AG04449 (cell line): ENCODE measurements at regions not wholly inside any gene's neighbourhood (a gene's known extent, or its start where the extent isn't known, plus 50 kb on each side); places are given as distances from the start of the nearest gene placed in this dataset.

Source experiments
- CTCF ChIA-PET: fragments of 350-600 bp; formaldehyde crosslinking; extraction: SDS; loops from one replicate; lab custom pipeline; 2021; ENCODE audit warnings: antibody characterized with exemption; lab: Yijun Ruan, JAX
- POLR2A ChIA-PET: fragments of 400-600, 350-600 bp; formaldehyde crosslinking; extraction: SDS; loops from one replicate; lab custom pipeline; 2020; ENCODE audit warnings: antibody characterized with exemption, inconsistent platforms; lab: Yijun Ruan, JAX
- DNase-seq: peaks from one replicate; pipeline ENCODE4 v3.0.0-alpha.2; 2010; ENCODE audit warnings: low read depth, low spot score
- H3K4me3 ChIP-seq: 2 replicates; pipeline ENCODE4 v1.5.1; 2011; ENCODE audit warnings: low read depth, mild to moderate bottlenecking, control low read depth, low read length
- CTCF ChIP-seq: IDR thresholded peaks from one replicate; pipeline ENCODE4 v1.5.1; 2011; ENCODE audit warnings: mild to moderate bottlenecking, moderate library complexity, low read length, control low read depth, inconsistent platforms; ENCODE audit not compliant: insufficient read depth; ENCODE audit errors: missing control alignments

- ChIA-PET POLR2A (no interaction called here), CTCF (interaction anchor here (0.7 to 1.5 kb wide), 4 partner anchors 10 to 197 kb away, joined by 3 to 7 read pairs (median 4); no protein-coding TSS in a partner anchor)
- no peak overlapping the region for H3K4me3 ChIP-seq
These were observed 77.1 kb upstream of the TBC1D3K start for GRCh38 chr17:37847102-37847501.

DNA sequence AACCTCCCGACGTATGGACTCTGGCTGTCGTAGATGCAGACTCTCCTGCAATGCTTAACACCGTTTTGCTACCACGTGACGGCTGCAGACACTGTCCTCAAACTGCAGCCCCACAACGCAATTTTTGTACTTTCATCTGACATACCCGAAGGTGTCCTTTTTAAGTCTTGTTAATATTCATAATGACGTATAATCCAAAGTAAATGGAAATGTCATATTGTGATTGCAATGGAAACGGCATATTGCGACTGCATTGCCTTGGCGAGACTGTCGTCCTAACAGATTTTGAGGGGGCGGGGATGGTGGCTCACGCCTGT is 79.3 kb upstream of the TBC1D3K start:
- no peak for TF ChIP-seq CTCF
- H3K4me3 ChIP-seq, result no peak overlapping the region
- ChIA-PET CTCF (interaction anchor here (1.1 to 2.1 kb wide), 8 partner anchors 10 to 1242 kb away, joined by 3 to 10 read pairs (median 4); no protein-coding TSS in a partner anchor), POLR2A (no interaction called here)
- no peak for DNase-seq

More at GRCh38 chr17:37847102-37847501, 77.1 kb upstream of the TBC1D3K start:
- DNase-seq, result no peak
- no peak for TF ChIP-seq CTCF

DNA sequence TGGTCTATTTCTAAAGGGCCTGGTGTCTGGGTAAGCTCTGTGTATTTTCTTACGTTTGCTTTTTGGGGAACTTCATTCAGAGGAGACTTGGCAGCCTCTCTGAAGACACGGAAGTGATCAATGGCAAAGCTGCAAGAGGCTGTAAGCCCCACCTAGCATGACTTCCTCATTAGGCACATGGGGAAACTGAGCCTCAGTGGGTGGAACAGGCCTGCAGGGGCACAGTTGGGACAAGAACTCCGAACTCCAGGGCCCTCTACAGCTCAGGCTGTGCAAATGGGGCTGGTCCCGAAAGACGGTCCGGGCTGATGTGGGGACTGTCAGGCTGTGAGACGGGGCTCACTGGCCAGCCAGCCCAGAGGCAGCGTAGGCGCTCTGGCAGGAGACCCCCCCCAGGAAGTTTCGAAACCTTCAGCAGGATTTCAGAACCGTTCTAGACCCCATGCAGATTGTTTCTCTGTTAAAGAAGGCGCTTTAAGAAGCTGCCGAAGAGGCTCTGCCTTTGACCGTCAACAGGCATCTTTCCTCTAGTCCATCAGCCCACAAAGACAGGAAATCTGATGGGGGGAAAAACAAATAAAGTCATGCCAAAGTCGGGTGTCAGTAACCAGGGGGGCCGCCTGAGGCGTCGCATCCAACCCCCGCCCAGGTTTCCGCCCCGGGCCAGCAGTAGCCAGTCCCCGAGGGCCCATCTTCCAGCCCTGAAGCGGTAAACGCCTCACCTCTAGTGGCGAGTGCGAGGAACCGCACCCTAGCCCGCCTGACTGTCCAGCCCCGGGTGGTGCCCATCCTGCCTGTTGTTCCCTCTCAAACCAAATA is 79.8 kb upstream of the TBC1D3K start:
- no peak overlapping the region; the same call in 1 of the 2 replicates for H3K4me3 ChIP-seq
- ChIA-PET CTCF (interaction anchor here (0.7 to 2.1 kb wide), 17 partner anchors 10 to 1242 kb away, joined by 3 to 10 read pairs (median 3); no protein-coding TSS in a partner anchor), POLR2A (no interaction called here)

DNA sequence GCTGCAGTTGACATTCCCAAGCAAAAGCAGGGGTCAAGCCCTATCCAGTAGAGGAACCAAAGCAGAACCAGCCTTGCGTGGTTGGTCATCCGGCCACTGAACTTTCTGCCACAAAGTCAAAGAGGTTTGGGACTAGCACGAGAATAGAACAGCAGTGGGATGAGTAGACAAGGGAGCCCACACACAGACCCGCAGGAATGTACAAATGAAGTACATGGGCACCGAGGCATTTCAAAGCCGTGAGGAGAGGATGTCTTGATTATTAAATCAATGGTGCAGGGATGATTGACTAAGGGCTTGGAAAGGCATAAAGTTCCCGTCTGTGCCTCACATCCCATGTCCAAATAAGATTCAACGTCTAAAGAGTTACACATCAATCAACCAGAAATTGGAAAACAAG is 81.8 kb upstream of the TBC1D3K start:
- no peak for DNase-seq
- TF ChIP-seq CTCF, result no peak
- ChIA-PET POLR2A (no interaction called here), CTCF (interaction anchor here (0.8 to 2.6 kb wide), 6 partner anchors 10 to 192 kb away, joined by 3 to 10 read pairs (median 8); no protein-coding TSS in a partner anchor)
- H3K4me3 ChIP-seq, result no peak overlapping the region

More for the DNA sequence above, 79.8 kb upstream of the TBC1D3K start:
- no peak for DNase-seq
- peak; percentile 93 for TF ChIP-seq CTCF

DNA sequence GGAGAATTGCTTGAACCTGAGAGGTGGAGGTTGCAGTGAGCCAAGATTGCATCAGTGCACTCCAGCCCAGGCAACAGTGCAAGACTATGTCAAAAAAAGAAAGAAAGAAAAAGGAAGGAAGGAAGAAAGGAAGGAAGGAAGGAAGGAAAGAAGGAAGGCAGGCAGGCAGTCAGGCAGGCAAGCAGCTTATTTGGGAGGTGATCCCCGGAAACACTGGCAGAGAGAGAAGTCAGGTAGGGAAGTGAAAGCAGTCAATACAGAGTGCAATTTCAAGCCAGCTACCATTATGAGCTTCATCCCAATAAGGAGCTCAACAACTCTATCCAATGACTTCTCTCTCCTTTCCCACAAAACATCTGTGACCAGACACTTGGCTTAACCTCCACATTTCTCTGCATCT is 83.0 kb upstream of the TBC1D3K start:
- TF ChIP-seq CTCF, result no peak
- POLR2A ChIA-PET, result no interaction called here
- no peak overlapping the region for H3K4me3 ChIP-seq
- CTCF ChIA-PET, result interaction anchor here (0.8 to 2.6 kb wide), 6 partner anchors 9 to 190 kb away, joined by 3 to 10 read pairs (median 5); no protein-coding TSS in a partner anchor
- DNase-seq, result no peak

DNA sequence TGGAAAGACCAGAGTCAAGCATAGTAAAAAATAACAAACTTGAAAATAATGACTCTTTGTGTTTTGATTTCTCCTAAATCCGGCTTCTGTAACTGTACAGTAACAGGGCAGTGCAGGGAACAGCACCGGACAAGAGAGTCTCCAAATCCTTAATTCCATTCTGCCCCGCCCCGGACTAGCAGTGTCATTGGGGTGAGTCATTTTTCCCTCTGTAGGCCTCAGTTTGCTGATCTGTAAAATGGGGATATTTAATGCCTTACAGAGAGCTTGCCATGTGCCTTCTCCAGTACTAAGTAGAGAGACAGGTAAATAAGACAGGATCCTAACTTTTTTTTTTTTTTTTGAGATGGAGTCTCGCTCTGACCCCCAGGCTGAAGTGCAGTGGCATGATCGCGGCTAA is 83.6 kb upstream of the TBC1D3K start:
- DNase-seq, result no peak
- TF ChIP-seq CTCF, result no peak
- POLR2A ChIA-PET, result no interaction called here
- CTCF ChIA-PET, result interaction anchor here (1.2 to 2.6 kb wide), 2 partner anchors 15 to 24 kb away, joined by 3 to 10 read pairs; no protein-coding TSS in a partner anchor
- no peak overlapping the region for H3K4me3 ChIP-seq
